Colon (tissue), 2 donors: ENCODE measurements at regions not wholly inside any gene's neighbourhood (a gene's known extent, or its start where the extent isn't known, plus 50 kb on each side); places are given as distances from the start of the nearest gene placed in this dataset.
"Not testable (repeated sequence)": the region's sequence is repeated elsewhere in the genome, so short reads cannot be mapped to it uniquely, and the experiment has no call there.

ENCODE experiments used
- FAIRE-seq: peaks from 2 replicates; lab custom pipeline; 2012; peaks lifted over from hg19 to GRCh38; lab: Jason Lieb, UNC
- donor health status: control.
- donor health status: control.

DNA sequence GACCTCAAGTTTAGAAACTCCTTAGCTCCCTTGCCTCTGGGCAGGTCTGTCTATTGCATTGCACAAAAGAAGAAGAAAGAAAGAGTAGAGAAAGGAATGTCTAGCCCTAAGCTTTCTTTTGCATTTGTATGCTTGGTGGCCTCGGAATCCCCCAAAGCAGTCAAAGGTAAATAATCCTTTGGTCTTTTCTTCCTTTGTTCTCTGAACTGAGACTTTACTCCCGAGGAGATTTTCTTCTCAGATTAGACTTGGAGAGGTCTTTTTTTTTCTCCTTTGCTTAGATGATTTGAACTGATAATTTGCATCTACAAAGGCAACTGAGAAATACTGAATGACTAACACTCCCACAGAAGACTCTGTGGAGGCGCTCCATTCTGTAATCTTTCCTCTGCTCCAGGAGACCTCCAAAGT is 93.2 kb downstream of the AKR1D1 start:
- no peak for FAIRE-seq

DNA sequence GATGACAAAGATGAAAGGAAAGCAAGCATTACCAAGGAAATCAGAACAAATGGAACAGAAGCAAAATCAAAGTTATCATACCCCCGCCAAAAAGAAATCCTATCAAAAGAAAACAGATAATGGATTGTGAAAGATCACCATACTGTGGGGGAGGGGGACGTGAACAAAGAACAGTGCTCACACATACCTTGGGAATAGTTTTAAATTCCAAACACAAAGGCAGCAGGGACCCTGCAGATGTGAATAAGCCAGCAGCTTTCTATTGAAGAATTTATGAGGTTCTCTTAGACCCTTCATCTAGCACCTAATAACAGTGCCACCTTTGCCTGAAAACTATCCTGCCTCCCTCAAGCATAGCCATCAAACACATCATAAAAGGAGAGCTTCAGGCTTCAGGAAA is 94.0 kb downstream of the AKR1D1 start:
- no peak for FAIRE-seq

DNA sequence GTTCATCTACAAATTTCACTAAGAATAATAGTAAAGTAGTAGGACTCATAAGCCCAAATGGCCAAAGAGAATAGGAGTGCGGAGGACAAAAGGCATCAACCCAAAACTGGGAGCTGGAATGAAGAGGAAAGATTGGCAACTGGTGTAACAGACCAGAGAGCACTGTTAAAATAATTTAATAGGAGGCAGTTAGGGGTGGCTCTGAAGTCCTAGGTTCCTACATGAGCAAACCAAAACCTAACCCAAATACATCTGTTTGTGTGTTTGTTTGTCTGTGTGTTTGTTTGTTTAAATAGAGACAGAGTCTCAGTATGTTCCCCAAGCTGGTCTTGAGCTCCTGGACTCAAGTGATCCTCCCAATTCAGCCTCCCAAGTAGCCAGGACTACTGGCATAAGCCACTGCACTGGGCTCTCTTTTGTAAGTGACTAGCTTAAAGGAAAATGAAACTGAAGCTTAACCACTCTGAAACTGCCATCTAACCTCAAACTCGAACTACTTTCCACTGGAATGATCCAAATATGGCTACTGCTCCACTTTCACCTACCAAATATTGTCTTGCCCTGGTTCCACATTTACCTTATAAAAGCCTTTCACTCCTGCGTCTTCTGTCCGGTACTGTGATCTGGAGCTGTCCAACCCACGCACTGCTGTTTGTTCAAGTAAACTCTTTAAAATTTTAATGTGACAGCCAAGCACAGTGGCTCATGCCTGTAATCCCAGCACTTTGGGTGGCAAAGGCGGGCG is 94.9 kb downstream of the AKR1D1 start:
- FAIRE-seq: no peak

DNA sequence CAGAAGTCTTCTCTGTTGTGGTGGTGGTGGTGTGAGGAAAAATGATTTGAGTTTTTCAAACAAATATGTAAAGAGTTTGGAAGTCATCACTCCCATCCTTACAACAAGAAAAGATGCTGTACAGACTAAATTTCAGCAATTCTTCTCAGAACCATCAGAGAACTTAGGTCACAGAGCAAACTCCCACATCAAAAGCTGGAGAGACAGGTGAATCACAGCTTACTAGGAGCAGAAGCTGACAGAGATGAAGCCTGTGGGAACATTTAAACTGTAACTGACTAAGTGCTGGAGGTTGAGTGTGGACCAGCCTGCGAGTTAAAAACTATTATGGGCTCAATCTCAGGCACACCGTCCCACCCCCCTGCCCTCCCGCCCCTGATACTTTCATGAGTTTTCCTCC is 97.3 kb downstream of the AKR1D1 start:
- no peak for FAIRE-seq

GRCh38 chr7:138176060-138176459 is 99.8 kb downstream of the AKR1D1 start:
- no peak for FAIRE-seq

- no peak for FAIRE-seq
Measured at GRCh38 chr7:138184191-138184590, 107.9 kb downstream of the AKR1D1 start.

GRCh38 chr7:138185132-138185908 is 109.1 kb downstream of the AKR1D1 start:
- FAIRE-seq: no peak

- FAIRE-seq: no peak
Measured at GRCh38 chr7:138186951-138187351, 110.7 kb downstream of the AKR1D1 start.

DNA sequence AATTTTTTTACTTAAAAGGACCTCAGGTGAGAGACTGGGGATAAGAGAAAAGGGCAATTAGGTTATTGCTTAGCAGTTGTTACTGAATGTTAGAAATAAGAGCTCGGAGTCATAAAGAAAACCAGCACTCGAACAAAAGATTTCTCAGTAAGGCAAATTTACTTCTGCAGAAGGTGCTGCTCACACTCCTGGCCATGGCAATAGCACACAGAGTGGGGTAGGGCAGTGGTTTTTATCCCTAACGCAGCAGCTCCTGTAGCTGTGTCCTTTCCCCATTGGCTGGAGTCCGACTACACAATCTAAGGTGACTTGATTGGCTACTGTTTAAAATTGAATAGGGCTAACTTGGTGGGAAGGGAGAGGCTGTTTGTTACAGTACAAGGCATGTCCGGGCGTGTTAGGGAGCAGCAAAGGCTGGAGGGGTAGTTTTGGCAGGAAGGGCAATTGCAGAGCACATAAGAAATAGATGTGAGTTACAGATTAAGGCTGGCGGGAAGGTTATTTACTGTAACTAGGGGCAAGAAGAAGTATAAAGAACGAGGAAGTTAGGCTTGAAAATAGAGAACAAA is 112.1 kb downstream of the AKR1D1 start:
- no peak for FAIRE-seq

DNA sequence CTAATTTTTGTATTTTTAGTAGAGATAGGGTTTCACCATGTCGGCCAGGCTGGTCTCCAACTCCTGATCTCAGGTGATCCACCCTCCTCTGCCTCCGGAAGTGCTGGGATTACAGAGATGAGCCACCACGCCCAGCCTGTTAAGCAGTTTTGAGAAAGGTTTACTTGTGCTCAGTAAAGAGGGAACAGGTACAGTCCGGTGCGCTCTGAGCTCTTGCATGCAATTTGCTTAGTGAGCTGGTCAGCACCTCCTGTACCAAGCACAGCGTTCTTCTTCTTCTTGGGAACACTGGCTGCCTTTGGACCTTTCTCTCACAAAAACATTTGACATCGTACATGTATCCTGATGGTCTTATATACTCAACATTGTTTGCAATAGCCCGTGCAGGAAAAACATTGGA is 118.3 kb downstream of the AKR1D1 start:
- FAIRE-seq: no peak

DNA sequence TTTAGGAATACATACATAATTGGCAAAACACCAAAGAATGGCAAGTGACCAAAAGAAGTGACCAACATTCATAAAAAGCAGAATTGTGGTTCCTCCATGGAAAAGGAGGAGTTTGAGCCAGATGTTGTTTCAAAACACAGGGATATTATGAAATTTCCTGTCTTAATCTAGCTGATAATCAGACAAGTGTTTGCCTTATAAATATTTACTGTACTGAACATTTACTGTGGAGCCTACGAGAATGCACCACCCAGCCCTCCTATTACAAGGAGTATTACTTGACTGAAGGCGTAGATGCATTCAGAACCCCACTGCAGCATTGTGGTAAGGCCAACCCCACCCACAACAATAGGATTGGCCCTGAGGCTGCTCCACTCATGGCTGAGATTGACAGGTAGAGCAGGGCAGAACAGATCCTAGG is 118.9 kb downstream of the AKR1D1 start:
- no peak for FAIRE-seq

DNA sequence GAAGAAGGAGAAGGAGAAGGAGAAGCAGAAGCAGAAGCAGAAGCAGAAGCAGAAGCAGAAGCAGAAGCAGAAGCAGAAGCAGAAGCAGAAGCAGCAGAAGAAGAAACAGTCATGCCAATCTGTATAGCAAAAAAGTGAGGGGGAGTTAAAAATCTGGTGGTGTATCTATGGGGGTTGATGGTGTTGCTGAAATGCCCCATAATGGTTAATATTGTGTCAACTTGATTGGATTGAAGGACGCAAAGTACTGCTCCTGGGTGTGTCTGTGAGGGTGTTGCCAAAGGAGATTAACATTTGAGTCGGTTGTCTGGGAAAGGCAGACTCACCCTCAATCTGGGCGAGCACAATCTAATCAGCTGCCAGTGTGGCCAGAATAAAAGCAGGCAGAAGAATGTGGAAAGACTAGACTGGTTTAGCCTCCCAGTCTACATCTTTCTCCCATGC is 120.3 kb downstream of the AKR1D1 start:
- FAIRE-seq: not testable (repeated sequence)

DNA sequence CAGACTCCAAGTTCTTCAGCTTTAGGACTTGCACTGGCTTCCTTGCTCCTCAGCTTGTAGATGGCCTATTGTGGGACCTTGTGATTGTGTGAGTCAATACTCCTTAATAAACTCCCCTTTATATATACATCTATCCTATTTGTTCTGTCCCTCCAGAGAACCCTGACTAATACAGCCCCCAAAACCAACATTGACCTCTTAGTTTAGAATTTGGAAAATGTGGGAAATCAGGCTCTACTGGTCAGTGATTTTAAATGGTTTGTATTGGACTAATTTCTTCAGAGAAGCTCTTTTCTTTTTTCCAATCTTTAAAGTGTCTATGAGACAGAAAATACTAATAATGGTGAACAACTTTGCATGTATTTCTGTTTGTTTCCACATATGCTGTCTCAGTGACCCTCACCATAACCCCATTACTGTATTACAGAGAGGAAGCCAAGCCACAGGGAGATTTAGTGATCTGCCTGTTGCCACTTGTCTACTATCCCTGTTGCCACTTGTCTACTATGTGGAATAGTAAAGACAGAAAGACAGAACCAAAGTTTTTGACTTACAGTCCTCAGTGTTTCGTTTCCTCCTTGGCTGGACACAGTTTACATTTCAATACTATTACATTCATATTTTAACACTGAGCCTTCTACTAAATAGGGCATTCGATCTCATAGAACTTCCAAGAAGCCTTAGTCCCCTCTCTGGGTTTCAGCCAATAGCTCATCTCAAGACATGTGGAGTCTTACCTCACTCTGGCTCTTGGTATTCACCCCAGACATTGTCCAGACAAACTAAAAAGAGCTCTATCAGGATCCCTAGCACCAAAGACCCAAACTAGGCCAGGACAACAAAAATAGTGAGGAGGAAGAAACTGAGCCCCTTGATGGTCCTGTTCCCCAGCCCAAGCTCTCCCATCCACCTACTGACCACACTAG is 121.0 kb downstream of the AKR1D1 start:
- FAIRE-seq: no peak

GRCh38 chr7:138204285-138204981 is 128.2 kb downstream of the AKR1D1 start:
- FAIRE-seq: no peak

- FAIRE-seq: no peak
Measured at GRCh38 chr7:138204982-138205298, 128.7 kb downstream of the AKR1D1 start.

DNA sequence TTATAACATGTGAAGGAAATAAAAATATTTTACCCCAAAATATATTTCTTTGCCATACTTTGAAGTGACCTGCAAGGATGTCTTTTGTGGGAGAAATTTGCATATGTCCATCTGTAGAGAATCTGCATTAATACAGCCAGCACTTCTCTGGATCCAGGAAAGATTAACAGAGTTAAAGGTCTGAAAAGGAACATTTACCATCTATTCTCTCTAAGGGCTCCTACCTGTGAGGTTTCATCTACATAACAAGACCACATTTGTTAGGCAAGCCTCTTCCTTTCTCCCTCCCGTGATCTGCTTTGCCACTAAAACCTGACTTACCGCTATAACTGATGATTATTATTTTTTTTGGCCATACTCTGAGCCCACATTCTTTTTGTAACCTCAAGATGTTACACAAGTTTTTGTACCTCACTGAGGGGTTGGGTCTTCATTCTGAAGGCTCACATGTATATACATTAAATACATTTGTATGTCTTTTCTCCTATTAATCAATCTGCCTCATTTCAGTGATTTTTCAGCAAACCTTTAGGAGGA is 129.4 kb downstream of the AKR1D1 start:
- FAIRE-seq: no peak

DNA sequence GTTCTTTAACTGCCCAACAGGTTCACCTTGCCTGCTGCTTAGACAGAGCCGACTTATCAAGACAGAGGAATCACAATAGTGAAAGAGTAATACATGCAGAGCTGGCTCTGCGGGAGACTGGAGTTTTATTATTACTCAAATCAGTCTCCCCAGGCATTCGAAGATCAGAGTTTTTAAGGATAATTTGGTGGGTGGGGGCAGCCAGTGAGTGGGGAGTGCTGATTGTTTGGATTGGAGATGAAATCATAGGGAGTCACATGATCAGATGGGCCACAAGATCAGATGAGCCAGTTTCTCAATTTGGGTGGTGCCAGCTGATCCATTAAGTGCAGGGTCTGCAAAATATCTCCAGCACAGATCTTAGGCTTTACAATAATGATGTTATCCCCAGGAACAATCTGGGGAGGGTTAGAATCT is 131.3 kb downstream of the AKR1D1 start:
- no peak for FAIRE-seq

DNA sequence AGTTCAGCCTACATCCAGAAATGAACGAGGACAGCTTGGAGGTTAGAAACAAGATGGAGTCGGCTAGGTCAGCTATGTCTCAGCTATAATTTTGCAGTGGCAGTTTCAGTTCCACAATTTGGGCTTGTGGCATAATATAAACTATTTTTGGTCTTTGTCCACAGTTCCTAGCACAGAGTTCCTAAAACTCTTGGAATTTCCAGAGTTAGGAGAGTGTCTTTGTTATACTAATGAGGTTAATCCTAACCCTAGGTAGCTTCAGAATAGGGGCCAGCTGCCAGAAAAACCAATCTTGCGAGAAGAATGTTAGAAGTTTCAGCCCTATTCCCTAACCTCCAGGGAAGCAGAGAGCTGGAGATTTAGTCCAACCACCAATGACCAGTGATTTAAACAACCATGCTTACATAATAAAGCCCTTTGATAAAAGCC is 131.9 kb downstream of the AKR1D1 start:
- FAIRE-seq: no peak

GRCh38 chr7:138208864-138209263 is 132.6 kb downstream of the AKR1D1 start:
- no peak for FAIRE-seq

DNA sequence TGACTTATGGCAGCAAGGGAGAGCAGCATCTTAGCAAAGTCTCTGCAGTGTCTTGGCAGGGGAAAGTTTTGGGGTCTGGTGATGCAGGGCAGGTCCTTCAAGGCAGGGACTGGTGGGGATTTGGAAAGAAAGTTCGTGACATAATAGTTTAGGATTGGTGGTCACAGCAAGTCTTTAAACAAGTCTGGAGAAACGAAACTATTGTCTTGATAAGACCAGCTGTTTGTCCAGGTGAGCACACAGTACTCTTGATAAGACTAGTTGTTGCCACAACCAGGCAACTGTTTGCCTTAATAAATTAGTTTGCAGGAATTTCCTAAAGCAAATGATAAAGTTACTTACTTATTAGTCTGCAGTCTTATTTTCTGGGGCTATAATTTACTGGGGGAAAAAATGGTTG is 136.1 kb downstream of the AKR1D1 start:
- no peak for FAIRE-seq

- no peak for FAIRE-seq
Measured at GRCh38 chr7:138214926-138215325, 138.7 kb downstream of the AKR1D1 start.
